Fibroblast of lung (primary cell): ENCODE measurements at regions not wholly inside any gene's neighbourhood (a gene's known extent, or its start where the extent isn't known, plus 50 kb on each side); places are given as distances from the start of the nearest gene placed in this dataset.

ENCODE experiments used
- DNase-seq, 2 donors: peaks; one replicate each; pipeline versions ENCODE4 v3.0.0 to v3.0.0-alpha.2; 2010; ENCODE audit warnings: low read depth in 2 of 2
- H2AFZ ChIP-seq: 2 replicates; pipeline ENCODE4 v1.5.1; 2012; ENCODE audit warnings: low read length, control low read depth, inconsistent platforms
- H3K27ac ChIP-seq: 2 replicates; pipeline ENCODE4 v1.5.1; 2011; ENCODE audit warnings: low read length, control low read depth; ENCODE audit not compliant: insufficient read depth
- H3K27me3 ChIP-seq: 2 replicates; pipeline ENCODE4 v1.5.1; 2011; ENCODE audit warnings: mild to moderate bottlenecking, low read length; ENCODE audit not compliant: control insufficient read depth, insufficient read depth
- H3K36me3 ChIP-seq: 2 replicates; pipeline ENCODE4 v1.5.1; 2011; ENCODE audit warnings: low read length; ENCODE audit not compliant: control insufficient read depth, insufficient read depth
- H3K4me1 ChIP-seq: 2 replicates; pipeline ENCODE4 v1.5.1; 2011; ENCODE audit warnings: low read length; ENCODE audit not compliant: control insufficient read depth, insufficient read depth; ENCODE audit errors: extremely low read depth
- H3K4me2 ChIP-seq: 2 replicates; pipeline ENCODE4 v1.5.1; 2011; ENCODE audit warnings: low read length, control low read depth; ENCODE audit not compliant: insufficient read depth; ENCODE audit errors: extremely low read depth
- H3K4me3 ChIP-seq, 4 experiments: fragments of 200-600 bp in 1 of 4; sonication (generic) in 1 of 4; replicated peaks in 1 of 4; 2 replicates each; pipeline ENCODE4 v1.5.1; 2011 to 2016; ENCODE audit warnings: low read length in 4 of 4, low read depth in 3 of 4, mild to moderate bottlenecking in 3 of 4, control low read depth in 2 of 4, inconsistent platforms in 1 of 4, mixed read lengths in 1 of 4; ENCODE audit not compliant: insufficient read depth in 1 of 4; ENCODE audit errors: control extremely low read depth in 1 of 4
- H3K79me2 ChIP-seq: 2 replicates; pipeline ENCODE4 v1.5.1; 2012; ENCODE audit warnings: mild to moderate bottlenecking, low read length, inconsistent platforms; ENCODE audit not compliant: control insufficient read depth, insufficient read depth
- H3K9ac ChIP-seq: 2 replicates; pipeline ENCODE4 v1.5.1; 2011; ENCODE audit warnings: mild to moderate bottlenecking, low read length, control low read depth; ENCODE audit not compliant: insufficient read depth
- H3K9me3 ChIP-seq: 2 replicates; pipeline ENCODE4 v1.5.1; 2012; ENCODE audit warnings: low read depth, low read length; ENCODE audit not compliant: control insufficient read depth, insufficient read depth
- H4K20me1 ChIP-seq: 2 replicates; pipeline ENCODE4 v1.5.1; 2011; ENCODE audit warnings: low read length; ENCODE audit not compliant: control insufficient read depth, insufficient read depth; ENCODE audit errors: extremely low read depth
- EZH2 ChIP-seq: IDR thresholded peaks from 2 replicates; pipeline ENCODE4 v1.5.1; 2012; ENCODE audit warnings: low read length, control low read depth, mild to moderate bottlenecking; ENCODE audit errors: missing control alignments
- TF ChIP-seq, protein P1 (sequence below), 2 donors: IDR thresholded peaks in 1 of 2; conservative IDR thresholded peaks in 1 of 2; 1 replicate in 1 of 2; 2 replicates in 1 of 2; pipeline ENCODE4 v1.5.1; 2011 to 2012; ENCODE audit warnings: low read length in 2 of 2, control low read depth in 1 of 2, inconsistent platforms in 1 of 2, low read depth in 1 of 2, mild to moderate bottlenecking in 1 of 2

DNA sequence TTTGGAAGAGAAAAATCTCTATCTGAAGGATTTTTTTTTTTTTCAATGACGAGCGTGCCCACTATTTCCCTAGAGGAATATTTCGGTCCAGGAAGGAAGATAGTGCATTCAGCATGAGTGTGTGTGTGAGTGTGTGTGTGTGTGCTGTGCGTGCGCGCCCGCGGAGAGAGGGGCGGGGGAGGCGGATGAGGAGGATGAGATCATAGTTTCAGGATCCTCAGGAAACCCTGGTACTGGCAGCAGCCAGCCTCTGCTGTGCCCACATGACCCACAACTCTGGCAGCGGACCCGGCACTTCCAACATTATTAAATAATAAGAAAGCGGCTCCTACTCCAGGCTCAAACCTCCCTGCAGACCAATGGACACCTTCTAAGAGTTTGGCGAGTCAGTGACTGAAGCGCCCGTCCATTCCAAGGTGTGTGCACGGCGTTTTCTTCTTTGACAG, 217.0 kb upstream of the DTNA start:
- no peaks in the 10 kb centered on the region for H3K4me1 ChIP-seq
- TF ChIP-seq, protein P1, sequence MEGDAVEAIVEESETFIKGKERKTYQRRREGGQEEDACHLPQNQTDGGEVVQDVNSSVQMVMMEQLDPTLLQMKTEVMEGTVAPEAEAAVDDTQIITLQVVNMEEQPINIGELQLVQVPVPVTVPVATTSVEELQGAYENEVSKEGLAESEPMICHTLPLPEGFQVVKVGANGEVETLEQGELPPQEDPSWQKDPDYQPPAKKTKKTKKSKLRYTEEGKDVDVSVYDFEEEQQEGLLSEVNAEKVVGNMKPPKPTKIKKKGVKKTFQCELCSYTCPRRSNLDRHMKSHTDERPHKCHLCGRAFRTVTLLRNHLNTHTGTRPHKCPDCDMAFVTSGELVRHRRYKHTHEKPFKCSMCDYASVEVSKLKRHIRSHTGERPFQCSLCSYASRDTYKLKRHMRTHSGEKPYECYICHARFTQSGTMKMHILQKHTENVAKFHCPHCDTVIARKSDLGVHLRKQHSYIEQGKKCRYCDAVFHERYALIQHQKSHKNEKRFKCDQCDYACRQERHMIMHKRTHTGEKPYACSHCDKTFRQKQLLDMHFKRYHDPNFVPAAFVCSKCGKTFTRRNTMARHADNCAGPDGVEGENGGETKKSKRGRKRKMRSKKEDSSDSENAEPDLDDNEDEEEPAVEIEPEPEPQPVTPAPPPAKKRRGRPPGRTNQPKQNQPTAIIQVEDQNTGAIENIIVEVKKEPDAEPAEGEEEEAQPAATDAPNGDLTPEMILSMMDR (conservative IDR thresholded peaks at IDR 0.05 in 1 of 2, IDR thresholded peaks at IDR 0.05 in 1 of 2; ENCODE audit: low read depth in 1 of 2, low read length in 2 of 2), result no peak
- TF ChIP-seq EZH2, result no peak
- H4K20me1 ChIP-seq, result no peaks in the 10 kb centered on the region
- H2AFZ ChIP-seq, result peak overlapping the region; percentile 68
- peaks cover 3% of the 10 kb centered on the region for H3K27me3 ChIP-seq
- no peaks in the 10 kb centered on the region for H3K9me3 ChIP-seq
- peak overlapping the region; percentile 47 to 58 (median 54) for H3K4me3 ChIP-seq
- H3K9ac ChIP-seq, result peak overlapping the region; percentile 45
- no peaks in the 10 kb centered on the region for H3K36me3 ChIP-seq
- peak overlapping the region; percentile 66 for H3K4me2 ChIP-seq
- no peaks in the 10 kb centered on the region for H3K79me2 ChIP-seq
- no peak overlapping the region for H3K27ac ChIP-seq
- peak; percentile 75 to 89 for DNase-seq

DNA sequence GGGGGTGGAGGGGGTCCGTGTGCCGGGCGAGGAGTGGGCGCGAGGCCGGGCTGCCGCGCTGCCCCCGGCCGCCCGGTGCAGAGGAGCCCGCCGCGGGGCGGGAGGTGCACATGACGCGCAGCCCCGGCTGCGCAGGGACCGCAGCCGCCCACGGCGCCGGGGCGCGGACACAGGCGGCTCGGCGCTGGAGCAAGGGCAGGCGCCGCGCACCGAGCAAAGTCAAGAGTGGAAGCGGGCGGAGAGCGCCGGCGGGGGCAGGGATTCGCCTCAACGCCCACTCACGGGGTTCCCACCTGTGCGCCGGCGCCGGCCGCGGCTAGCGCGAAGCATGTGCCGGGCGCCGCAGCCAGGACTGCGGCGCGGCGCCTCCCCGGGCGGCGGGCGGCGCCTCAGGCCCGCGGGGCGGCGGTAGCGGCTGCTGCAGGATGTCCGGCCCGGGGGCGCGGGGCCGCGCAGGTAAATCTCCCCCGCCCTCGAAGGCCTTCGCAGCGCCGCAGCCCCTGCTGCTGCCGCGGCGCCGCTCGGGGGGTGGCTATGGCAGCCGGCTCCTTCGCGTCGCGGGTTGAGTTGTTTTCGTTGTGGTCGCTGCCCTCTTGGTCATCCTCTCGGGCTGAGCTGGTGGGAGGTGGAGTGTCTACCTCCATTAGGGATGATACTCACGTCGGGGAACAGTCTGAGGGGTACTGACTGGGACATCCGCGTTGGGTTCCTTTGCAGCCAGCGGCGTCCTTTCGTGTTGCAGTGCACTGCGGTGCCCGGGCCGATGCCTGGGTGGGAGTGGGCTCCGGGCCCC, 216.3 kb upstream of the DTNA start:
- H2AFZ ChIP-seq, result peak overlapping the region; percentile 83

GRCh38 chr18:34494359-34494696, 215.8 kb upstream of the DTNA start:
- H3K27me3 ChIP-seq, result peaks cover 3% of the 10 kb centered on the region
- H3K9ac ChIP-seq, result no peak overlapping the region
- TF ChIP-seq, protein P1 (conservative IDR thresholded peaks at IDR 0.05 in 1 of 2, IDR thresholded peaks at IDR 0.05 in 1 of 2; ENCODE audit: low read depth in 1 of 2, low read length in 2 of 2), result no peak
- TF ChIP-seq EZH2, result no peak
- H3K27ac ChIP-seq, result no peak overlapping the region
- no peaks in the 10 kb centered on the region for H4K20me1 ChIP-seq
- H3K4me1 ChIP-seq, result no peaks in the 10 kb centered on the region
- H3K79me2 ChIP-seq, result no peaks in the 10 kb centered on the region
- H3K4me3 ChIP-seq, result peak overlapping the region in 1 of 4 experiments; percentile 57
- DNase-seq, result no peak
- no peak overlapping the region for H2AFZ ChIP-seq
- H3K4me2 ChIP-seq, result no peak overlapping the region
- no peaks in the 10 kb centered on the region for H3K9me3 ChIP-seq
- no peaks in the 10 kb centered on the region for H3K36me3 ChIP-seq

More for the DNA sequence above, 216.3 kb upstream of the DTNA start:
- DNase-seq, result peak in 1 of 2 donors; percentile 42
- peaks cover 3% of the 10 kb centered on the region for H3K27me3 ChIP-seq
- H3K4me1 ChIP-seq, result no peaks in the 10 kb centered on the region
- peak; percentile 69 for TF ChIP-seq EZH2
- TF ChIP-seq, protein P1 (conservative IDR thresholded peaks at IDR 0.05 in 1 of 2, IDR thresholded peaks at IDR 0.05 in 1 of 2; ENCODE audit: low read depth in 1 of 2, low read length in 2 of 2), result no peak
- H3K79me2 ChIP-seq, result no peaks in the 10 kb centered on the region
- peak overlapping the region; percentile 47 to 58 (median 54) for H3K4me3 ChIP-seq
- peak overlapping the region; percentile 45 for H3K9ac ChIP-seq
- no peaks in the 10 kb centered on the region for H3K9me3 ChIP-seq
- H3K36me3 ChIP-seq, result no peaks in the 10 kb centered on the region
- H4K20me1 ChIP-seq, result no peaks in the 10 kb centered on the region
- H3K27ac ChIP-seq, result no peak overlapping the region
- H3K4me2 ChIP-seq, result peak overlapping the region; percentile 66
